ENCODE measurements at regions not wholly inside any gene's neighbourhood (a gene's known extent, or its start where the extent isn't known, plus 50 kb on each side); places are given as distances from the start of the nearest gene placed in this dataset.
"Not testable (repeated sequence)": the region's sequence is repeated elsewhere in the genome, so short reads cannot be mapped to it uniquely, and the experiment has no call there.

- DNase-seq, result no peak
These were observed 931.7 kb upstream of the SORCS1 start for GRCh38 chr10:108095932-108096925.

GRCh38 chr10:108090476-108091215 is 926.1 kb upstream of the SORCS1 start:
- DNase-seq, result no peak

- no peak for DNase-seq
These were observed 922.0 kb upstream of the SORCS1 start for GRCh38 chr10:108086502-108086901.

GRCh38 chr10:108082596-108082995 is 918.1 kb upstream of the SORCS1 start:
- no peak for DNase-seq

- DNase-seq, result no peak
These were observed 913.8 kb upstream of the SORCS1 start for GRCh38 chr10:108078263-108078662.

- DNase-seq, result no peak
These were observed 908.0 kb upstream of the SORCS1 start for GRCh38 chr10:108072466-108072865.

GRCh38 chr10:108070789-108071188 is 906.3 kb upstream of the SORCS1 start:
- no peak for DNase-seq

- no peak for DNase-seq
These were observed 904.6 kb upstream of the SORCS1 start for GRCh38 chr10:108069096-108069495.

GRCh38 chr10:108064746-108065260 is 900.3 kb upstream of the SORCS1 start:
- no peak for DNase-seq

GRCh38 chr10:108060246-108060645 is 895.7 kb upstream of the SORCS1 start:
- no peak for DNase-seq

GRCh38 chr10:108055506-108055905 is 891.0 kb upstream of the SORCS1 start:
- no peak for DNase-seq

GRCh38 chr10:108052981-108053380 is 888.5 kb upstream of the SORCS1 start:
- DNase-seq, result no peak

- no peak for DNase-seq
These were observed 886.7 kb upstream of the SORCS1 start for GRCh38 chr10:108051218-108051617.

- no peak for DNase-seq
These were observed 886.1 kb upstream of the SORCS1 start for GRCh38 chr10:108050626-108051025.

- DNase-seq, result no peak
These were observed 885.2 kb upstream of the SORCS1 start for GRCh38 chr10:108049668-108050067.

GRCh38 chr10:108048898-108049297 is 884.4 kb upstream of the SORCS1 start:
- no peak for DNase-seq

- no peak for DNase-seq
These were observed 875.5 kb upstream of the SORCS1 start for GRCh38 chr10:108039821-108040584.

- no peak for DNase-seq
These were observed 872.6 kb upstream of the SORCS1 start for GRCh38 chr10:108037061-108037460.

- DNase-seq, result no peak
These were observed 871.8 kb upstream of the SORCS1 start for GRCh38 chr10:108036265-108036664.

- no peak for DNase-seq
These were observed 870.3 kb upstream of the SORCS1 start for GRCh38 chr10:108034829-108035228.

- not testable (repeated sequence) for DNase-seq
These were observed 869.0 kb upstream of the SORCS1 start for GRCh38 chr10:108033518-108033917.

- no peak for DNase-seq
These were observed 867.0 kb upstream of the SORCS1 start for GRCh38 chr10:108031505-108031904.

All from muscle of arm (tissue), 1 donor.